HUES64 (cell line): ENCODE measurements at regions not wholly inside any gene's neighbourhood (a gene's known extent, or its start where the extent isn't known, plus 50 kb on each side); places are given as distances from the start of the nearest gene placed in this dataset.
"Not testable (repeated sequence)": the region's sequence is repeated elsewhere in the genome, so short reads cannot be mapped to it uniquely, and the experiment has no call there.

ENCODE experiments used
- H3K27ac ChIP-seq: 2 replicates; pipeline ENCODE4 v1.7.0; 2013; ENCODE audit warnings: low read depth, low read length, inconsistent platforms
- H3K27me3 ChIP-seq: 2 replicates; pipeline ENCODE4 v1.6.1; 2013; ENCODE audit warnings: mild to moderate bottlenecking, low read length; ENCODE audit not compliant: insufficient read depth
- H3K36me3 ChIP-seq: 2 replicates; pipeline ENCODE4 v1.6.1; 2013; ENCODE audit warnings: mild to moderate bottlenecking, low read length; ENCODE audit not compliant: insufficient read depth
- H3K4me1 ChIP-seq: 2 replicates; pipeline ENCODE4 v1.6.1; 2013; ENCODE audit warnings: mild to moderate bottlenecking, low read length, moderate library complexity; ENCODE audit not compliant: insufficient read depth
- H3K4me3 ChIP-seq: 2 replicates; pipeline ENCODE4 v1.5.1; 2013; ENCODE audit warnings: mild to moderate bottlenecking, low read length, moderate library complexity
- H3K9ac ChIP-seq: 2 replicates; pipeline ENCODE4 v1.6.1; 2013; ENCODE audit warnings: mild to moderate bottlenecking, low read depth, low read length
- H3K9me3 ChIP-seq: 2 replicates; pipeline ENCODE4 v1.6.1; 2013; ENCODE audit warnings: low read depth, low read length; ENCODE audit not compliant: insufficient read depth
- WGBS: fragments of 150-250, 120-280 bp; methylation state at CpG from one replicate; pipeline ENCODE4 v1.1.7; 2013; ENCODE audit warnings: missing lambda C conversion rate; 5-methylcytosine and 5-hydroxymethylcytosine counted together

GRCh38 chr5:12574298-12575093 is 670.2 kb upstream of the CTNND2 start:
- not testable (repeated sequence) for H3K27me3 ChIP-seq, H3K9me3 ChIP-seq, H3K4me3 ChIP-seq, H3K27ac ChIP-seq, H3K36me3 ChIP-seq, H3K4me1 ChIP-seq, H3K9ac ChIP-seq
- 96% methylated on average over 52 of the region's 56 CpGs for whole genome bisulfite sequencing

- not testable (repeated sequence) for H3K36me3 ChIP-seq, H3K27ac ChIP-seq, H3K4me1 ChIP-seq, H3K9ac ChIP-seq, H3K27me3 ChIP-seq, H3K9me3 ChIP-seq, H3K4me3 ChIP-seq
- 98% methylated on average over 29 of the region's 30 CpGs for WGBS
Measured at GRCh38 chr5:12573916-12574297, 669.7 kb upstream of the CTNND2 start.

GRCh38 chr5:12570688-12571087 is 666.4 kb upstream of the CTNND2 start:
- H3K4me3 ChIP-seq = no peak overlapping the region
- no peaks in the 10 kb centered on the region for H3K36me3 ChIP-seq
- H3K9ac ChIP-seq = no peak overlapping the region
- WGBS = 96% methylated on average over 1 of the region's 1 CpG
- H3K9me3 ChIP-seq = no peaks in the 10 kb centered on the region
- no peaks in the 10 kb centered on the region for H3K27me3 ChIP-seq
- no peak overlapping the region for H3K27ac ChIP-seq
- no peaks in the 10 kb centered on the region for H3K4me1 ChIP-seq

- Histone ChIP-seq H3K4me3 (no peak overlapping the region), H3K9ac (no peak overlapping the region), H3K9me3 (no peaks in the 10 kb centered on the region), H3K4me1 (no peaks in the 10 kb centered on the region), H3K27me3 (no peaks in the 10 kb centered on the region), H3K27ac (no peak overlapping the region), H3K36me3 (no peaks in the 10 kb centered on the region)
- 96% methylated on average over 1 of the region's 1 CpG for WGBS
Measured at GRCh38 chr5:12566441-12566840, 662.2 kb upstream of the CTNND2 start.

GRCh38 chr5:12557012-12557411 is 652.8 kb upstream of the CTNND2 start:
- H3K4me1 ChIP-seq = no peaks in the 10 kb centered on the region
- H3K4me3 ChIP-seq = no peak overlapping the region
- H3K27ac ChIP-seq = no peak overlapping the region
- H3K27me3 ChIP-seq = no peaks in the 10 kb centered on the region
- H3K9me3 ChIP-seq = no peaks in the 10 kb centered on the region
- 90% methylated on average over 2 of the region's 2 CpGs for WGBS
- H3K9ac ChIP-seq = no peak overlapping the region
- H3K36me3 ChIP-seq = no peaks in the 10 kb centered on the region

- H3K4me1 ChIP-seq = no peaks in the 10 kb centered on the region
- H3K9me3 ChIP-seq = no peaks in the 10 kb centered on the region
- no peaks in the 10 kb centered on the region for H3K27me3 ChIP-seq
- no CpG with 5 or more reads among the region's 1 CpG for WGBS
- H3K27ac ChIP-seq = no peak overlapping the region
- no peak overlapping the region for H3K9ac ChIP-seq
- no peak overlapping the region for H3K4me3 ChIP-seq
- no peaks in the 10 kb centered on the region for H3K36me3 ChIP-seq
Measured at GRCh38 chr5:12526113-12526512, 621.9 kb upstream of the CTNND2 start.

GRCh38 chr5:12522116-12522515 is 617.9 kb upstream of the CTNND2 start:
- Histone ChIP-seq H3K9ac (no peak overlapping the region), H3K4me3 (no peak overlapping the region)
- WGBS = 81% methylated on average over 5 of the region's 5 CpGs

GRCh38 chr5:12504983-12505382 is 600.7 kb upstream of the CTNND2 start:
- not testable (repeated sequence) for H3K9ac ChIP-seq

More at GRCh38 chr5:12522116-12522515, 617.9 kb upstream of the CTNND2 start:
- H3K9me3 ChIP-seq = peaks cover 9% of the 10 kb centered on the region
- no peaks in the 10 kb centered on the region for H3K4me1 ChIP-seq
- H3K27ac ChIP-seq = no peak overlapping the region
- H3K36me3 ChIP-seq = no peaks in the 10 kb centered on the region
- H3K27me3 ChIP-seq = no peaks in the 10 kb centered on the region

GRCh38 chr5:12488161-12488560 is 583.9 kb upstream of the CTNND2 start:
- H3K4me1 ChIP-seq = no peaks in the 10 kb centered on the region
- H3K4me3 ChIP-seq = no peak overlapping the region
- no peak overlapping the region for H3K27ac ChIP-seq
- no peaks in the 10 kb centered on the region for H3K36me3 ChIP-seq
- H3K27me3 ChIP-seq = no peaks in the 10 kb centered on the region
- WGBS = 95% methylated on average over 3 of the region's 3 CpGs
- 0 out of 2 replicates have a peak, but pooled peaks cover 4% of the 10 kb centered on the region for H3K9me3 ChIP-seq
- H3K9ac ChIP-seq = no peak overlapping the region

More at GRCh38 chr5:12504983-12505382, 600.7 kb upstream of the CTNND2 start:
- H3K36me3 ChIP-seq, H3K4me3 ChIP-seq, H3K9me3 ChIP-seq, H3K27me3 ChIP-seq: not testable (repeated sequence)
- Histone ChIP-seq H3K27ac (peak overlapping the region; percentile 64), H3K4me1 (peaks cover 22% of the 10 kb centered on the region)
- 44% methylated on average over 1 of the region's 1 CpG for WGBS

GRCh38 chr5:12480487-12480886 is 576.2 kb upstream of the CTNND2 start:
- H3K27ac ChIP-seq = no peak overlapping the region
- no peaks in the 10 kb centered on the region for H3K36me3 ChIP-seq
- 0 out of 2 replicates have a peak, but pooled peaks cover 4% of the 10 kb centered on the region for H3K9me3 ChIP-seq
- H3K4me1 ChIP-seq = no peaks in the 10 kb centered on the region
- no peaks in the 10 kb centered on the region for H3K27me3 ChIP-seq
- no peak overlapping the region for H3K4me3 ChIP-seq
- WGBS = no CpG with 5 or more reads among the region's 3 CpGs
- no peak overlapping the region for H3K9ac ChIP-seq

- no peaks in the 10 kb centered on the region for H3K9me3 ChIP-seq
- H3K27me3 ChIP-seq = no peaks in the 10 kb centered on the region
- WGBS = no CpG with 5 or more reads among the region's 2 CpGs
- no peaks in the 10 kb centered on the region for H3K36me3 ChIP-seq
- H3K4me1 ChIP-seq = no peaks in the 10 kb centered on the region
- no peak overlapping the region for H3K4me3 ChIP-seq
- no peak overlapping the region for H3K27ac ChIP-seq
- H3K9ac ChIP-seq = no peak overlapping the region
Measured at GRCh38 chr5:12477554-12477953, 573.3 kb upstream of the CTNND2 start.

GRCh38 chr5:12467799-12468198 is 563.6 kb upstream of the CTNND2 start:
- no peaks in the 10 kb centered on the region for H3K27me3 ChIP-seq
- H3K27ac ChIP-seq = no peak overlapping the region
- H3K4me1 ChIP-seq = no peaks in the 10 kb centered on the region
- 94% methylated on average over 4 of the region's 4 CpGs for WGBS
- H3K9ac ChIP-seq = no peak overlapping the region
- peaks cover 13% of the 10 kb centered on the region for H3K9me3 ChIP-seq
- no peak overlapping the region for H3K4me3 ChIP-seq
- H3K36me3 ChIP-seq = no peaks in the 10 kb centered on the region
